Glutamatergic neuron (in vitro differentiated cells): ENCODE measurements at regions not wholly inside any gene's neighbourhood (a gene's known extent, or its start where the extent isn't known, plus 50 kb on each side); places are given as distances from the start of the nearest gene placed in this dataset.
"Not testable (repeated sequence)": the region's sequence is repeated elsewhere in the genome, so short reads cannot be mapped to it uniquely, and the experiment has no call there.

ENCODE experiments used
- DNase-seq: peaks from one replicate; pipeline ENCODE4 v3.0.0; 2022
- H3K27ac Mint-ChIP-seq: one replicate; pipeline ENCODE4 v1.8.0; 2020; ENCODE audit warnings: mild to moderate bottlenecking, mixed read lengths, inconsistent platforms; ENCODE audit not compliant: unreplicated experiment
- H3K27me3 Mint-ChIP-seq: one replicate; pipeline ENCODE4 v1.8.0; 2020; ENCODE audit warnings: mild to moderate bottlenecking, moderate library complexity, mixed read lengths, inconsistent platforms; ENCODE audit not compliant: unreplicated experiment
- H3K36me3 Mint-ChIP-seq: one replicate; pipeline ENCODE4 v1.8.0; 2020; ENCODE audit warnings: mild to moderate bottlenecking, mixed read lengths, inconsistent platforms; ENCODE audit not compliant: unreplicated experiment
- H3K4me1 Mint-ChIP-seq: one replicate; pipeline ENCODE4 v1.8.0; 2020; ENCODE audit warnings: mild to moderate bottlenecking, low read depth, mixed read lengths, inconsistent platforms; ENCODE audit not compliant: unreplicated experiment
- H3K4me3 Mint-ChIP-seq: one replicate; pipeline ENCODE4 v1.8.0; 2020; ENCODE audit warnings: mild to moderate bottlenecking, mixed read lengths, inconsistent platforms; ENCODE audit not compliant: unreplicated experiment
- H3K9me3 Mint-ChIP-seq: one replicate; pipeline ENCODE4 v1.8.0; 2020; ENCODE audit warnings: mild to moderate bottlenecking, moderate library complexity, mixed read lengths, inconsistent platforms; ENCODE audit not compliant: unreplicated experiment
- TF ChIP-seq, protein P1 (sequence below): fragments of 200-600 bp; sonication (generic); IDR thresholded peaks from one replicate; pipeline ENCODE4 v1.5.0; 2021; ENCODE audit not compliant: partially characterized antibody, unreplicated experiment

DNA sequence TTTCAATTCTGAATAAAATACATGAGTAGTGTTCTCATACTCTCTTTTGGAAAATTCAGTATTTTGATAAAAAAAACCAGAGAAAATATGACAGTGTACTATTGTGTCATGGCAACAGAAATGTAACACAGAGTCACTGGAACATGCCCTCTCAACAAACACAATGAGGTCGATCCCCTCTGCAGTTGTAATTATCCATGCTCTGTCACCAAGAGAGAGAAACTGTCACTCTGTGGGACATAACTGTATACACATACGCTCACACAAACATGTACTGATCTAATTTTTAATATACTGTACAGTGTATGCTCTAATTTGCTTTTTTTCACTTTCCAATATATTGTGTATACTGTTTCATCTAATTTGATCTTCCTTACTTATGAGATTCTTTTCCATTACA is 1136.8 kb upstream of the TENM3 start:
- Mint-ChIP-seq H3K9me3 (no peaks in the 10 kb centered on the region), H3K4me1 (no peaks in the 10 kb centered on the region), H3K4me3 (no peak overlapping the region), H3K27me3 (peaks cover 2% of the 10 kb centered on the region), H3K36me3 (no peaks in the 10 kb centered on the region), H3K27ac (no peak overlapping the region)
- no peak for DNase-seq
- TF ChIP-seq, protein P1, sequence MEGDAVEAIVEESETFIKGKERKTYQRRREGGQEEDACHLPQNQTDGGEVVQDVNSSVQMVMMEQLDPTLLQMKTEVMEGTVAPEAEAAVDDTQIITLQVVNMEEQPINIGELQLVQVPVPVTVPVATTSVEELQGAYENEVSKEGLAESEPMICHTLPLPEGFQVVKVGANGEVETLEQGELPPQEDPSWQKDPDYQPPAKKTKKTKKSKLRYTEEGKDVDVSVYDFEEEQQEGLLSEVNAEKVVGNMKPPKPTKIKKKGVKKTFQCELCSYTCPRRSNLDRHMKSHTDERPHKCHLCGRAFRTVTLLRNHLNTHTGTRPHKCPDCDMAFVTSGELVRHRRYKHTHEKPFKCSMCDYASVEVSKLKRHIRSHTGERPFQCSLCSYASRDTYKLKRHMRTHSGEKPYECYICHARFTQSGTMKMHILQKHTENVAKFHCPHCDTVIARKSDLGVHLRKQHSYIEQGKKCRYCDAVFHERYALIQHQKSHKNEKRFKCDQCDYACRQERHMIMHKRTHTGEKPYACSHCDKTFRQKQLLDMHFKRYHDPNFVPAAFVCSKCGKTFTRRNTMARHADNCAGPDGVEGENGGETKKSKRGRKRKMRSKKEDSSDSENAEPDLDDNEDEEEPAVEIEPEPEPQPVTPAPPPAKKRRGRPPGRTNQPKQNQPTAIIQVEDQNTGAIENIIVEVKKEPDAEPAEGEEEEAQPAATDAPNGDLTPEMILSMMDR, result no peak

DNA sequence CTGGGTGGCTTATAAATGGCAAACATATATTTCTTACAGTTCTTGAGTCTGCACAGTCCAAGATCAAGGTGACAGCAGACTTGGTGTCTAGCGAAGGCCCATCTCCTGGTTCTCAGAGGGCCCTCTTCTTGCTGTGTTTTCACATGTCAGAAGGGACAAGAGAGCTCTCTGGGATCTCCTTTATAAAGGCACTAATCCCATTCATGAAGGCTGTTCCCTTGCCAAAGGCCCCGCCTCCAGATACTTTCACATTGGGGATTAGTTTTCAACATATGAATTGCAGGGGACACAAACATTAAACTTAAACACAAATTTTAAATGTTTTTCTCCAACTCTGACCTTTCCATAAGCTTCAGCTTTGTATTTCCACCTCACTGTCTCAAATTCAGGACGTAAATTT is 1135.0 kb upstream of the TENM3 start:
- Mint-ChIP-seq H3K4me1 (no peaks in the 10 kb centered on the region), H3K27me3 (peaks cover 2% of the 10 kb centered on the region), H3K9me3 (no peaks in the 10 kb centered on the region), H3K4me3 (no peak overlapping the region), H3K36me3 (no peaks in the 10 kb centered on the region), H3K27ac (no peak overlapping the region)
- DNase-seq, result no peak
- TF ChIP-seq, protein P1, result no peak

DNA sequence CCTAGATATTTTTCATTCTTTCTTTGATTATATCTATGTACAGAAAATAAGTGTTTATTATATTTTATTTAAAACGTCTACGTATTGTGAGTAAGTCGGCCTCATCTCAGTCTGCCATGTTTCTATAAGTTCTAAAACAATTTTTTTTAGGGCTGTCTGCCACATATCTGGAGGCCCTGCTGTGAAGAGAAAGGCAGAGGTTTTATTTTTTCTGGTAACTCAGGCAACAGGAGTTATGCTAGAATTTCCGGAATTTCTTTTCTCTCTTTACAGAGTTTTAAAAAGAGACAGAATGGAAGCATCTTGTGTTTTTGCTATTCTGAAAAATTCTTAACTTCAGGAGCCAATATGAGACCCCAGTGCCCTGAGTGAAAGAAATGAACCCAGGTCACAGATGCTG is 1124.0 kb upstream of the TENM3 start:
- Mint-ChIP-seq H3K27me3 (no peaks in the 10 kb centered on the region), H3K9me3 (no peaks in the 10 kb centered on the region), H3K27ac (no peak overlapping the region), H3K36me3 (no peaks in the 10 kb centered on the region), H3K4me3 (no peak overlapping the region), H3K4me1 (peaks cover 11% of the 10 kb centered on the region)
- no peak for DNase-seq
- TF ChIP-seq, protein P1, result no peak

DNA sequence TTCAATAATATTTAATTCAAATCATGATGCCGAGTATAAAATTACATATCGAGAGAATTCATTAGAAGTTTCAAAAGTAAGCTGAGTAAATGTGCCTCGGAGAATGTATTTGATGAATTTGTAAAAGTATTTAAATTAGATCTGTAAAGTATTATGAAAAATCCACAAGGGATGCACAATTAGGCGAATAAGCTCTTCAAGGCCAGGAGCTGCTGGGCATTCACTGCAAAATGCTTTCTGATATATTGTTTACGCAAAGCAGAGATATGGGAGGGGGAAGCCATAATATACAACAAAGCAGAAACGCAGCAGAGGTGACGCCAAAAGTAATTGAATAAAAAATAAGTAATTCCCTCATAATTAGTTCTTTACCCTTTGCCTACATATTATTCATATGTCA is 1121.5 kb upstream of the TENM3 start:
- Mint-ChIP-seq H3K27me3 (no peaks in the 10 kb centered on the region), H3K27ac (no peak overlapping the region), H3K4me3 (no peak overlapping the region), H3K36me3 (no peaks in the 10 kb centered on the region), H3K9me3 (no peaks in the 10 kb centered on the region), H3K4me1 (peaks cover 7% of the 10 kb centered on the region)
- TF ChIP-seq, protein P1, result no peak
- no peak for DNase-seq

DNA sequence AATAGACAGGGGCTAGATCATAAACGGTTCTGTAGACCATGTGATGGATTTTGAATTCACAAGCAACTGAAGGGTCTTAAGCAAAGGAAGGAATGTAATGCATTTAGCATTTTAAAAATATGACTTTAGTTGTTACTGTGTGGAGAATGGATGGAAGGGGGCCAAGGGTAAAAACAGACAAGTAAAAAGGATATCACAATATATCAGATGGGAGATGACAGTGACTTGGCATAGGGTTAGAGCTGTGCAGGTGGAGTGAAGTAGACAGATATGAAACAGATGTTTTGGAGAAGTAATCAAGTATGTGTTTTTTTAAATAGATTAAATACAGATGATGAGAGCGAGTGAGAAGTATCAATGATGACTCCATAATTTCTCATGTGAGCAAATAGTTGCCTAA is 1116.0 kb upstream of the TENM3 start:
- no peaks in the 10 kb centered on the region for H3K9me3 Mint-ChIP-seq
- H3K4me1 Mint-ChIP-seq, result no peaks in the 10 kb centered on the region
- no peaks in the 10 kb centered on the region for H3K27me3 Mint-ChIP-seq
- H3K36me3 Mint-ChIP-seq, result peaks cover 10% of the 10 kb centered on the region
- no peak overlapping the region for H3K27ac Mint-ChIP-seq
- TF ChIP-seq, protein P1, result no peak
- no peak for DNase-seq
- H3K4me3 Mint-ChIP-seq, result no peak overlapping the region

DNA sequence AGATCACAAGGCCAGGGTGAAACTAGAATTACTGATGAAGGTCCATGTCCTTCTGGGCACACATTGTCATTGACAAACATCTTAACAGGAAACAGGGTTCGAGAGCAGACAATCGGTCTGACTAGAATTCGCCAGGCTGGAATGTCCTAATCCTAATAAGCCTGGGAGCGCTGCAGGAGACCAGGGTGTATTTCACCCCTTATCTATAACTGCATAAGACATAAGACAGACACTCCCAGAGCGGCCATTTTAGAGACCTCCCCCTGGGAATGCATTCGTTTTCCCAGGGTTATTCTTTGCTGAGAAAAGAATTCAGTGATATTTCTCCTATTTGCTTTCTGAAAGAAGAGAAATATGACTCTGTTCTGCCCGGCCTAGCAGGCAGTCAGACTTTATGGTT is 1112.9 kb upstream of the TENM3 start:
- DNase-seq, H3K4me1 Mint-ChIP-seq, H3K9me3 Mint-ChIP-seq, H3K27me3 Mint-ChIP-seq, H3K4me3 Mint-ChIP-seq, H3K27ac Mint-ChIP-seq, H3K36me3 Mint-ChIP-seq: not testable (repeated sequence)
